Fibroblast of lung (primary cell): ENCODE measurements at regions not wholly inside any gene's neighbourhood (a gene's known extent, or its start where the extent isn't known, plus 50 kb on each side); places are given as distances from the start of the nearest gene placed in this dataset.

Experiments used
- EZH2 ChIP-seq: IDR thresholded peaks from 2 replicates; pipeline ENCODE4 v1.5.1; 2012; ENCODE audit warnings: low read length, control low read depth, mild to moderate bottlenecking; ENCODE audit errors: missing control alignments
- TF ChIP-seq, protein P1 (sequence below), 2 donors: IDR thresholded peaks in 1 of 2; conservative IDR thresholded peaks in 1 of 2; 1 replicate in 1 of 2; 2 replicates in 1 of 2; pipeline ENCODE4 v1.5.1; 2011 to 2012; ENCODE audit warnings: low read length in 2 of 2, control low read depth in 1 of 2, inconsistent platforms in 1 of 2, low read depth in 1 of 2, mild to moderate bottlenecking in 1 of 2

DNA sequence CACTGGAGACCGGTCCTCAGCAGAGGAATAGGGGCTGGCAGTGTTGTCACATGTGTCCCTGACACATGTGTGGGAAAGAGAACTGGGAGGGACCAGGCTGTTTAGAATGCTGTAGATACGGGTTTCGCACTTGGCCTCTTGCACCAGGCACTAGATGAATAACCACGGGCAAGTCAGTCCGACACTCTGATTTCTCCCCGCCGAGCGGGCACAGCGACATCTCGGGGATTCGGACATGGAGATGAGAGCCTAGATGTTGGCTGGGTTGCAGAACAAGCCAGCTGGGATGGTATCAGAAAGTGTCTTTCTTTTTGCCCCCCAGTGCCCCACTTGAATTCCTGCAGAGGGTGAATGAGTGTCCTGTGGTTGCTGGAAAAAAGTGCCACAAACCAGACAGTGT lies 80.6 kb upstream of the SLC22A11 start:
- no peak for TF ChIP-seq EZH2
- TF ChIP-seq, protein P1, sequence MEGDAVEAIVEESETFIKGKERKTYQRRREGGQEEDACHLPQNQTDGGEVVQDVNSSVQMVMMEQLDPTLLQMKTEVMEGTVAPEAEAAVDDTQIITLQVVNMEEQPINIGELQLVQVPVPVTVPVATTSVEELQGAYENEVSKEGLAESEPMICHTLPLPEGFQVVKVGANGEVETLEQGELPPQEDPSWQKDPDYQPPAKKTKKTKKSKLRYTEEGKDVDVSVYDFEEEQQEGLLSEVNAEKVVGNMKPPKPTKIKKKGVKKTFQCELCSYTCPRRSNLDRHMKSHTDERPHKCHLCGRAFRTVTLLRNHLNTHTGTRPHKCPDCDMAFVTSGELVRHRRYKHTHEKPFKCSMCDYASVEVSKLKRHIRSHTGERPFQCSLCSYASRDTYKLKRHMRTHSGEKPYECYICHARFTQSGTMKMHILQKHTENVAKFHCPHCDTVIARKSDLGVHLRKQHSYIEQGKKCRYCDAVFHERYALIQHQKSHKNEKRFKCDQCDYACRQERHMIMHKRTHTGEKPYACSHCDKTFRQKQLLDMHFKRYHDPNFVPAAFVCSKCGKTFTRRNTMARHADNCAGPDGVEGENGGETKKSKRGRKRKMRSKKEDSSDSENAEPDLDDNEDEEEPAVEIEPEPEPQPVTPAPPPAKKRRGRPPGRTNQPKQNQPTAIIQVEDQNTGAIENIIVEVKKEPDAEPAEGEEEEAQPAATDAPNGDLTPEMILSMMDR (conservative IDR thresholded peaks at IDR 0.05 in 1 of 2, IDR thresholded peaks at IDR 0.05 in 1 of 2; ENCODE audit: low read depth in 1 of 2, low read length in 2 of 2): no peak
